Karpas-422 (cell line): ENCODE measurements at regions not wholly inside any gene's neighbourhood (a gene's known extent, or its start where the extent isn't known, plus 50 kb on each side); places are given as distances from the start of the nearest gene placed in this dataset.

Experiments used
- DNase-seq: peaks from one replicate; pipeline ENCODE4 v3.0.0-alpha.2; 2015
- H2AFZ ChIP-seq: fragments of 200-600 bp; sonication (generic); 2 replicates; pipeline ENCODE4 v1.6.1; 2014; ENCODE audit warnings: antibody characterized with exemption, low read length, mixed read lengths
- H3K27ac ChIP-seq: fragments of 200-600 bp; sonication (generic); 2 replicates; pipeline ENCODE4 v1.5.1; 2014; ENCODE audit warnings: mild to moderate bottlenecking, low read length, moderate library complexity
- H3K27me3 ChIP-seq: fragments of 200-600 bp; sonication (generic); 2 replicates; pipeline ENCODE4 v1.6.1; 2014; ENCODE audit warnings: low read length, mixed read lengths
- H3K36me3 ChIP-seq: fragments of 200-600 bp; sonication (generic); 2 replicates; pipeline ENCODE4 v1.6.1; 2014; ENCODE audit warnings: low read length, mixed read lengths; ENCODE audit not compliant: insufficient read depth
- H3K4me1 ChIP-seq: fragments of 200-600 bp; sonication (generic); 2 replicates; pipeline ENCODE4 v1.6.1; 2014; ENCODE audit warnings: mild to moderate bottlenecking, low read length, mixed read lengths
- H3K4me2 ChIP-seq: fragments of 200-600 bp; sonication (generic); 2 replicates; pipeline ENCODE4 v1.6.1; 2014; ENCODE audit warnings: low read length, low read depth, mild to moderate bottlenecking; ENCODE audit not compliant: poor library complexity, severe bottlenecking
- H3K4me3 ChIP-seq: fragments of 200-600 bp; sonication (generic); 2 replicates; pipeline ENCODE4 v1.5.1; 2014; ENCODE audit warnings: mild to moderate bottlenecking, antibody characterized with exemption, low read length, mixed read lengths
- H3K79me2 ChIP-seq: fragments of 200-600 bp; sonication (generic); 2 replicates; pipeline ENCODE4 v1.6.1; 2014; ENCODE audit warnings: mild to moderate bottlenecking, low read length, mixed read lengths
- H3K9ac ChIP-seq: fragments of 200-600 bp; sonication (generic); 2 replicates; pipeline ENCODE4 v1.6.0; 2014; ENCODE audit warnings: low read length
- H3K9me2 ChIP-seq: fragments of 200-600 bp; sonication (generic), shearing (Covaris generic); replicated peaks from 2 replicates; pipeline ENCODE4 v1.6.0; 2014; ENCODE audit warnings: mild to moderate bottlenecking, low read length, moderate library complexity; ENCODE audit not compliant: insufficient read depth
- H3K9me3 ChIP-seq: fragments of 300-700, 200-600 bp; sonication (generic); 2 replicates; pipeline ENCODE4 v1.6.1; 2014; ENCODE audit warnings: low read length, mixed read lengths
- H4K20me1 ChIP-seq: fragments of 200-600 bp; sonication (generic); 2 replicates; pipeline ENCODE4 v1.6.1; 2014; ENCODE audit warnings: mild to moderate bottlenecking, antibody characterized with exemption, low read length, low read depth; ENCODE audit not compliant: insufficient read depth

DNA sequence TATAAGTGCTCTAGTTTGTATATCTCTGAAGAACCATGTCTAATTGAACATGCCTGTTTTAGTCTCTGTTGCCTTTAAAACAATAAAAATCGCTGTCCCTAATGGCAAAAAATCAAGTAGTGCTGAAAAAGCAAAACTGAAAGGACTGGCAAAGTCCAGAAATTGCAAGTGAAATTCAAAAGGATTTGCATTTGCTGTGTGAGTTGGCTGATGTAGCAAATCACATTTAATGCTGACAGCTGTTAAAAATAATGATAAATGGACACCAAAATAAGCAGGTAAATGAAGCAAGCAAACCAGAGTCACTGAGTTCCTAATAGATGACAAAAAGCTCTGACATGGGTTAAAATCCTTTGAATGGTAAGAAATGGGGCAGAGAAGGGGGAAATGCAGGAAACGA lies 874.1 kb downstream of the GRM8 start:
- no peak overlapping the region for H3K27ac ChIP-seq
- no peak overlapping the region for H3K9ac ChIP-seq
- H3K4me3 ChIP-seq, result no peak overlapping the region
- H3K4me1 ChIP-seq, result no peaks in the 10 kb centered on the region
- no peak overlapping the region for H3K4me2 ChIP-seq
- H2AFZ ChIP-seq, result no peak overlapping the region
- no peaks in the 10 kb centered on the region for H3K9me2 ChIP-seq
- no peaks in the 10 kb centered on the region for H3K27me3 ChIP-seq
- no peaks in the 10 kb centered on the region for H4K20me1 ChIP-seq
- H3K9me3 ChIP-seq, result peaks cover 9% of the 10 kb centered on the region; the same call in 1 of the 2 replicates
- no peaks in the 10 kb centered on the region for H3K79me2 ChIP-seq
- no peaks in the 10 kb centered on the region for H3K36me3 ChIP-seq
- DNase-seq, result no peak

DNA sequence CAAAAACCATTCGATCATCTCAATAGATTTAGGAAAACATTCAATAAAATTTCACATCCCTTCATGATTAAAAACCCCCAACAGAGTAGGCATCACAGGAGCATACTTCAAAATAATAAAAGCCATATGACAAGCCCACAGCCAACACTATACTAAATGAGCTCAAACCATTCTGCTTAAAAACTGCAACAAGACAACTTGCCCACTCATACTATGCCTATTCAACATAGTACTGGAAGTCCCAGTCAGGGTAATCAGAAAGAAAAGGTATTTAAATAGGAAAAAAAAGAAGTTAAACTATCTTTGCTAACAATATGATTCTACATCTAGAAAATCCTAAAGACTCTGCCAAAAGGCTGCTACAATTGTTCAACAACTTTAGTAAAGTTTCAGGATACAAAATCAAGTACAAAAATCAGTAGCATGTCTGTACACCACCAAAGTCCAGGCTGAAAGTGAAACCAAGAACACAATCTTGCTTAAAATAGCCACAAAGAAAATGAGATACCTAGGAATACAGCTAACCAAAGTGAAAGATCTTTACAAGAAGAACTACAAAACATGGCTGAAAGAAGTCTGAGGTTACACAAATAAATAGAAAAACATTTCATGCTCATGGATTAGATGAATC lies 882.6 kb downstream of the GRM8 start:
- H2AFZ ChIP-seq, result no peak overlapping the region
- no peaks in the 10 kb centered on the region for H3K79me2 ChIP-seq
- peaks cover 9% of the 10 kb centered on the region for H3K9me3 ChIP-seq
- H3K4me1 ChIP-seq, result no peaks in the 10 kb centered on the region
- no peaks in the 10 kb centered on the region for H4K20me1 ChIP-seq
- H3K27me3 ChIP-seq, result no peaks in the 10 kb centered on the region
- no peak overlapping the region for H3K9ac ChIP-seq
- no peaks in the 10 kb centered on the region for H3K36me3 ChIP-seq
- no peak overlapping the region for H3K4me2 ChIP-seq
- no peak for DNase-seq
- no peak overlapping the region for H3K4me3 ChIP-seq
- no peak overlapping the region for H3K27ac ChIP-seq
- H3K9me2 ChIP-seq, result no peaks in the 10 kb centered on the region

DNA sequence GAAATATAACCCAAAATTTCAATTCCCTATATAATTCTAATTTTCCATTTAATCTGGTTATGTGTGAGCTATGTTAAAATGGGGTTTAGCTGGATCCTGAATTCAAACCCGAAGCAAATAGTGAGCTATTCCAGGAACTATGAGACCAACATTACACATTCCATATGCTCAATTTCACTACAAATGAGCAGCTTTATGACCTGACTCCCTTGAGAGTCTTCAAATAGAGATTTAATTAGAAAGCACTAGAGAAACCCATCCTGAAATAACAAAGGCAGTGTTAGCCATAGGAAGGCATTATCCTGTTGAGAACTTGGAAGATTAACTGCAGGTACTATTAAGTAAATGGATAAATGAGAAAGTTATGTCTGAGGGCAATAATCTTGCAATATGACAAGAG lies 890.0 kb downstream of the GRM8 start:
- Histone ChIP-seq H3K9me3 (peaks cover 26% of the 10 kb centered on the region), H3K27me3 (no peaks in the 10 kb centered on the region), H3K4me1 (no peaks in the 10 kb centered on the region)

DNA sequence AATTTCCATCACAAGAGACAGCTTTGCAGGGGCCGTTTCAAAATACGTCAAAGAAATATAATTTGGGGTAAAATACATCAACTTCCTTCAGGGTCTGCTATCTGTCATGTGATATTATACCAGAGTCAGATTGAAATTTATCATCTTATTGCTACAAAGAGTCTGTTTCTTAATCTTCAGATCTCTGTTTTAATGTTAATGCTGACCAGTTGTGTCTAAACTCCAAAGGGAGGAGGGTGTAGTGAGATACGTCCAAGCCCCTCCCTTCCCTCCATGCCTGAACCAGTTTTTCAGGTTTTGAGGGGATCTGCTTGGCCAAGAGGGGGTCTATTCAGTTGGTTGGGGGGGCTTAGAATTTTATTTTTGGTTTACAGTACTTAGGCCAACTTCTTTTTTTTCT lies 891.6 kb downstream of the GRM8 start:
- Histone ChIP-seq H4K20me1 (no peaks in the 10 kb centered on the region), H2AFZ (no peak overlapping the region), H3K4me3 (no peak overlapping the region), H3K27ac (no peak overlapping the region), H3K9ac (no peak overlapping the region), H3K79me2 (no peaks in the 10 kb centered on the region), H3K4me1 (no peaks in the 10 kb centered on the region), H3K27me3 (no peaks in the 10 kb centered on the region), H3K9me3 (peaks cover 31% of the 10 kb centered on the region), H3K36me3 (no peaks in the 10 kb centered on the region), H3K4me2 (no peak overlapping the region), H3K9me2 (no peaks in the 10 kb centered on the region)
- no peak for DNase-seq

More for the DNA sequence above, 890.0 kb downstream of the GRM8 start:
- Histone ChIP-seq H3K36me3 (no peaks in the 10 kb centered on the region), H3K27ac (no peak overlapping the region), H3K4me3 (no peak overlapping the region), H3K9me2 (no peaks in the 10 kb centered on the region), H2AFZ (no peak overlapping the region), H3K79me2 (no peaks in the 10 kb centered on the region), H4K20me1 (no peaks in the 10 kb centered on the region), H3K4me2 (no peak overlapping the region), H3K9ac (no peak overlapping the region)
- no peak for DNase-seq

DNA sequence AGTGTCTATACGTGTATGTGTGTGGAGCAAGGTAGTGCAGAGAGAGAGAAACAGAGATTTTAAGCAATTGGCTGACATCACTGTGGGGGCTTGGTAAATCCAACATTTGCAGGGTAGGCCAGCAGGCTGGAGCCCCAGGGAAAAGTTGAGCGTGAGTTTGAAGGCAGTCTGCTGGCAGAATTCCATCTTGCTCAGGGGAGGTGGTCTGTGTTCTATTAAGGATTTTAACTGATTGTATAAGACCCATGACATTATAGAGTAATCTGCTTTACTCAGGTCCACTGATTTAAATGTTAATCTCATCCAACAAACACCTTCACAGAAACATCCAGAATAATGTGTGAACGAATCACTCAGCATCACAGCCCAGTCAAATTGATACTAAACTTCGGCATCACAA lies 912.9 kb downstream of the GRM8 start:
- Histone ChIP-seq H3K4me1 (no peaks in the 10 kb centered on the region), H2AFZ (no peak overlapping the region), H3K27ac (no peak overlapping the region)

DNA sequence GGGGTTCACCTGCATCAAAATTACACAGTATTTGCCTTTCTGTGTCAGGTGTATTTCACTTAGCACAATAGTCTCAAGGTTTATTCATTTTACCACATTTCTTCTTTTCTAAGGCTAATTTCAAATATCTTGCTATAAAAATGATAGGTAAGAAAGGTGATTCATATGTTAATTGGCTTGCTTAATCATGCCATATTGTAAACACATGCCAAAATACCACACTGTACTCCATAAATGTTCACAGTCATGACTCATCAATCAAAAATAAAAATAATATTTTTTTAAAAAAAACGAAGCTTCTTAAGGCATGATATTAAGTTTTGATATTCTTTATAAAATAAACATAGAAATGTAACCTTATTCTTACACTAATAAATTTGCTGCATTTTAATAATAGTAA lies 947.1 kb downstream of the GRM8 start:
- Histone ChIP-seq H3K27me3 (no peaks in the 10 kb centered on the region), H3K9me2 (no peaks in the 10 kb centered on the region), H4K20me1 (no peaks in the 10 kb centered on the region), H3K4me3 (no peak overlapping the region), H3K4me1 (no peaks in the 10 kb centered on the region), H3K9ac (no peak overlapping the region), H3K27ac (no peak overlapping the region), H3K9me3 (peaks cover 6% of the 10 kb centered on the region), H2AFZ (no peak overlapping the region), H3K79me2 (no peaks in the 10 kb centered on the region), H3K36me3 (no peaks in the 10 kb centered on the region; the same call in 1 of the 2 replicates), H3K4me2 (no peak overlapping the region)
- DNase-seq, result no peak

More for the DNA sequence above, 912.9 kb downstream of the GRM8 start:
- no peaks in the 10 kb centered on the region for H4K20me1 ChIP-seq
- no peaks in the 10 kb centered on the region for H3K27me3 ChIP-seq
- no peaks in the 10 kb centered on the region for H3K79me2 ChIP-seq
- no peaks in the 10 kb centered on the region for H3K9me2 ChIP-seq
- no peak overlapping the region for H3K4me2 ChIP-seq
- no peaks in the 10 kb centered on the region for H3K36me3 ChIP-seq
- peaks cover 10% of the 10 kb centered on the region for H3K9me3 ChIP-seq
- H3K4me3 ChIP-seq, result no peak overlapping the region
- DNase-seq, result no peak
- no peak overlapping the region for H3K9ac ChIP-seq

DNA sequence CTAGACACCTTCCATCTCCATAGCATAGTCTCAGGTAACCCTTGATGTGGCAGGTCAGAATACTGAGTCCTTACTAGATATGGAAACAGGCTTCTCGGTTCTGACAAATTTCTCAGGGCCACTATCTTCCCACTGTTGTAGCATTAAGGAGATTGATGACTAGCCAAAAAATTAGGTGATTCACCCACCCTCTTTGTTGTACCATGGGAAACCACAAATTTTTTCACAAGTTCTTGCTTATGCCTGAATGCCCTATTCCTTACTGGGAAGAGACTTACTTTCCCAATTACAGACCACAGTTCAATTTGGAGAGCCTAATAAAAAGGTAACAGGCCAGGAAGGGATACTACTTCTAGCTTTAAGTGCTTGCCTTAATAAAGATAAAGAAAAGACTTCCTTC lies 948.8 kb downstream of the GRM8 start:
- no peak for DNase-seq
- H2AFZ ChIP-seq, result no peak overlapping the region
- no peaks in the 10 kb centered on the region for H3K79me2 ChIP-seq
- H3K4me3 ChIP-seq, result no peak overlapping the region
- H3K4me1 ChIP-seq, result no peaks in the 10 kb centered on the region
- H3K4me2 ChIP-seq, result no peak overlapping the region
- no peaks in the 10 kb centered on the region for H4K20me1 ChIP-seq
- H3K27ac ChIP-seq, result no peak overlapping the region
- H3K36me3 ChIP-seq, result no peaks in the 10 kb centered on the region
- no peaks in the 10 kb centered on the region for H3K9me2 ChIP-seq
- no peak overlapping the region for H3K9ac ChIP-seq
- peaks cover 6% of the 10 kb centered on the region for H3K9me3 ChIP-seq
- H3K27me3 ChIP-seq, result no peaks in the 10 kb centered on the region

DNA sequence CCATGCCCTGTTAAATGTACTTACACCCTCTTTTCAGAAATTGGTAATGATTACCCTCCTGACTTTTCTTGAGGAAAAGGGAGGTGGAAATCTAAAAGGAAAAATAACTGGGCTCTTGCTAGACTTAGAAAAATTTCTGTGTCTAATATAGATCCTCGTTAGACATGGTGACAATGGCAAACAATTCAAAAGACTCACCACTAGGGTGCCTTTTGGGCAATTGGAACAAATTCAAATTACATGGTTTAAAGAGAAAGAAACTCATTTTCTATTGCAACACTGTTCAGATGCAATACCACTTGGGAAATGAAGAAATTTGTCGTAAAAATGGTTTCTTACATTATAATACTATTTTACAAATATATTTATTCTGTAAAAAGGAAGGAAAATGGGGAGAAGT lies 950.1 kb downstream of the GRM8 start:
- Histone ChIP-seq H3K4me3 (no peak overlapping the region), H2AFZ (no peak overlapping the region), H3K27ac (no peak overlapping the region), H3K4me1 (no peaks in the 10 kb centered on the region), H4K20me1 (no peaks in the 10 kb centered on the region), H3K9me3 (peaks cover 2% of the 10 kb centered on the region), H3K9me2 (no peaks in the 10 kb centered on the region), H3K36me3 (no peaks in the 10 kb centered on the region), H3K4me2 (no peak overlapping the region), H3K9ac (no peak overlapping the region), H3K79me2 (no peaks in the 10 kb centered on the region), H3K27me3 (no peaks in the 10 kb centered on the region)
- DNase-seq, result peak; percentile 42
